ENCODE measurements at regions not wholly inside any gene's neighbourhood (a gene's known extent, or its start where the extent isn't known, plus 50 kb on each side); places are given as distances from the start of the nearest gene placed in this dataset.

DNA sequence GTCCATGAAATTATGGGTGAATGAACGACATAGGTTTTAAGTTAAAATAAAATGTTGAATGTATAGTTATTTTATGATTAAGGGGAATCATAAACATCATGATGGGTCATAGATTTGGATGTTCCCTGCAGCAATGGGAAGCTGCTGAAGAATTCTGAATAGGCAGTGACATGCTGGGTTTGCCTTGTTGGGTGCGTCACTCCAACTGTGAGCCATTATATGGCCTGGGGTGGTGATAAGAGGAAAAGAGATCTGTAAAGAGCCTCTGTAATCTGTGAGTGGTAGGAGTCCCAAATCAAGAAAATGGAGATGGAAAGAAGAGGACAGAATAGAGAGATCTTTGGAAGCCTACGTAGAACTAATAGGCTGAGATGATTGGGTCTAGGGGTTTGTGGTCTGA is 58.1 kb upstream of the GPR26 start:
- Histone ChIP-seq H3K27ac (no peak overlapping the region), H3K4me1 (no peaks in the 10 kb centered on the region), H3K4me3 (no peak overlapping the region), H3K9me3 (no peaks in the 10 kb centered on the region), H3K36me3 (no peaks in the 10 kb centered on the region), H3K27me3 (peaks cover 0 to 58% (median 0%) of the 10 kb centered on the region in 4 donors)
- TF ChIP-seq POLR2A (IDR thresholded peaks at IDR 0.05), result no peak
- TF ChIP-seq, protein P1, sequence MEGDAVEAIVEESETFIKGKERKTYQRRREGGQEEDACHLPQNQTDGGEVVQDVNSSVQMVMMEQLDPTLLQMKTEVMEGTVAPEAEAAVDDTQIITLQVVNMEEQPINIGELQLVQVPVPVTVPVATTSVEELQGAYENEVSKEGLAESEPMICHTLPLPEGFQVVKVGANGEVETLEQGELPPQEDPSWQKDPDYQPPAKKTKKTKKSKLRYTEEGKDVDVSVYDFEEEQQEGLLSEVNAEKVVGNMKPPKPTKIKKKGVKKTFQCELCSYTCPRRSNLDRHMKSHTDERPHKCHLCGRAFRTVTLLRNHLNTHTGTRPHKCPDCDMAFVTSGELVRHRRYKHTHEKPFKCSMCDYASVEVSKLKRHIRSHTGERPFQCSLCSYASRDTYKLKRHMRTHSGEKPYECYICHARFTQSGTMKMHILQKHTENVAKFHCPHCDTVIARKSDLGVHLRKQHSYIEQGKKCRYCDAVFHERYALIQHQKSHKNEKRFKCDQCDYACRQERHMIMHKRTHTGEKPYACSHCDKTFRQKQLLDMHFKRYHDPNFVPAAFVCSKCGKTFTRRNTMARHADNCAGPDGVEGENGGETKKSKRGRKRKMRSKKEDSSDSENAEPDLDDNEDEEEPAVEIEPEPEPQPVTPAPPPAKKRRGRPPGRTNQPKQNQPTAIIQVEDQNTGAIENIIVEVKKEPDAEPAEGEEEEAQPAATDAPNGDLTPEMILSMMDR (IDR thresholded peaks at IDR 0.05), result no peak
- no peak for DNase-seq
- 32 to 36% methylated on average over 3 of the region's 3 CpGs for WGBS, 2 donors
- intact Hi-C loops (cut with DNase I), result no loop called here

- TF ChIP-seq POLR2A (IDR thresholded peaks at IDR 0.05), result no peak
- TF ChIP-seq, protein P1 (IDR thresholded peaks at IDR 0.05), result no peak
- Histone ChIP-seq H3K27me3 (peaks cover 0 to 37% (median 0%) of the 10 kb centered on the region in 4 donors), H3K9me3 (no peaks in the 10 kb centered on the region), H3K36me3 (no peaks in the 10 kb centered on the region), H3K27ac (no peak overlapping the region), H3K4me1 (no peaks in the 10 kb centered on the region), H3K4me3 (no peak overlapping the region)
- intact Hi-C loops (cut with DNase I), result no loop called here
- DNase-seq, result no peak
- 61 to 72% methylated on average over 3 of the region's 3 CpGs for WGBS, 2 donors
Measured at GRCh38 chr10:123611243-123611642, 54.9 kb upstream of the GPR26 start.

DNA sequence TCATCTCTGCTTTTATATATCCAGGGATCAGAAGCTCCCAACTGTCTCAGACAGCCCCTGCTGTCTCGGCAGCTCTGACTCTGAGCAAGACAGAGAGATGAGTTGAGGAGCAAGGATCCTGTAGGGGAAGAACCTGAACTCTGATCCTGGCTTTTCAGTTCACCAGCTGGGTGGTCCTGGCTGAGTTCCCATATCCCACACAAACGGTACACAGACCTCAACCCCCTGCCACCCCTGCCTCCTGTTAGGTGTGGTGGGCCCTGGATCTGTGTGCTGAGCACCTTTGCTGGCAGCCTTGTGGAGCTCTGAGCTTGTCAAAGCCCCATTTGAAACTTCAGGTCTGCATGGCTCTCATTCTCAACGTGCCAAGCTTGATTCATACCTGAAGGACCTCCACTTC is 54.3 kb upstream of the GPR26 start:
- Histone ChIP-seq H3K4me3 (no peak overlapping the region), H3K36me3 (no peaks in the 10 kb centered on the region), H3K27me3 (peaks cover 0 to 32% (median 0%) of the 10 kb centered on the region in 4 donors), H3K9me3 (no peaks in the 10 kb centered on the region), H3K4me1 (no peaks in the 10 kb centered on the region), H3K27ac (no peak overlapping the region)
- intact Hi-C loops (cut with DNase I), result no loop called here
- TF ChIP-seq, protein P1 (IDR thresholded peaks at IDR 0.05), result no peak
- TF ChIP-seq POLR2A (IDR thresholded peaks at IDR 0.05), result no peak
- 20 to 57% methylated on average over 1 of the region's 3 CpGs for WGBS, 2 donors
- DNase-seq, result no peak

GRCh38 chr10:123613346-123613850 is 52.8 kb upstream of the GPR26 start:
- WGBS, 2 donors, result 67 to 74% methylated on average over 6 to 7 of the region's 7 CpGs
- no peaks in the 10 kb centered on the region for H3K36me3 ChIP-seq
- intact Hi-C loops (cut with DNase I), result no loop called here
- no peak overlapping the region for H3K27ac ChIP-seq
- peaks cover 0 to 28% (median 0%) of the 10 kb centered on the region in 4 donors for H3K27me3 ChIP-seq
- TF ChIP-seq, protein P1 (IDR thresholded peaks at IDR 0.05), result no peak
- TF ChIP-seq POLR2A (IDR thresholded peaks at IDR 0.05), result no peak
- no peaks in the 10 kb centered on the region for H3K9me3 ChIP-seq
- DNase-seq, result no peak
- H3K4me3 ChIP-seq, result no peak overlapping the region
- no peaks in the 10 kb centered on the region for H3K4me1 ChIP-seq

GRCh38 chr10:123614888-123615287 is 51.3 kb upstream of the GPR26 start:
- intact Hi-C loops (cut with DNase I), result no loop called here
- H3K27ac ChIP-seq, result no peak overlapping the region
- H3K4me1 ChIP-seq, result no peaks in the 10 kb centered on the region
- H3K27me3 ChIP-seq, result peaks cover 0 to 15% (median 0%) of the 10 kb centered on the region in 4 donors
- H3K36me3 ChIP-seq, result no peaks in the 10 kb centered on the region
- no peak for TF ChIP-seq POLR2A (IDR thresholded peaks at IDR 0.05)
- TF ChIP-seq, protein P1 (IDR thresholded peaks at IDR 0.05), result no peak
- 14 to 21% methylated on average over 10 to 12 of the region's 12 CpGs for WGBS, 2 donors
- DNase-seq, result no peak
- no peak overlapping the region for H3K4me3 ChIP-seq
- no peaks in the 10 kb centered on the region for H3K9me3 ChIP-seq

Small RNAs in the stretch of these regions (small RNA-seq; reads per million reads assigned to genes)
- 0 reads per million in 4 donors for gene AL160290.3

Data from esophagus squamous epithelium (tissue), 5 donors.